K562 (cell line): ENCODE measurements at regions not wholly inside any gene's neighbourhood (a gene's known extent, or its start where the extent isn't known, plus 50 kb on each side); places are given as distances from the start of the nearest gene placed in this dataset.

ENCODE experiments used
- CEBPB ChIP-seq: fragments of 450-650 bp; IDR thresholded peaks from 2 replicates; pipeline ENCODE4 v1.6.1; 2016; ENCODE audit warnings: missing genetic modification characterization, missing compliant biosample characterization
- EP300 ChIP-seq: IDR thresholded peaks from 2 replicates; pipeline ENCODE4 v1.6.1; 2012; ENCODE audit warnings: low read length, improper control_type of control experiment
- RAD51 ChIP-seq: fragments of 450-650 bp; IDR thresholded peaks from 2 replicates; pipeline ENCODE4 v1.7.1; 2016; ENCODE audit warnings: low read depth, mild to moderate bottlenecking, borderline replicate concordance
- RNF2 ChIP-seq: sonication (generic); IDR thresholded peaks from 2 replicates; pipeline ENCODE4 v1.6.1; 2016
- SIN3A ChIP-seq, 2 experiments: fragments of 150-350 bp in 1 of 2; IDR thresholded peaks; 2 replicates each; pipeline ENCODE4 v1.6.1; 2011 to 2016; ENCODE audit warnings: borderline replicate concordance in 2 of 2, low read depth in 2 of 2, low read length in 2 of 2, mild to moderate bottlenecking in 2 of 2, moderate library complexity in 2 of 2; ENCODE audit not compliant: control insufficient read depth in 1 of 2
- SMAD1 ChIP-seq: fragments of 150-350 bp; IDR thresholded peaks from 2 replicates; pipeline ENCODE4 v1.6.1; 2014; ENCODE audit warnings: low read length, low read depth; ENCODE audit not compliant: partially characterized antibody
- ZNF146 ChIP-seq: IDR thresholded peaks from one replicate; pipeline ENCODE4 v1.6.1; 2018; ENCODE audit warnings: missing compliant biosample characterization; ENCODE audit not compliant: unreplicated experiment
- ZNF77 ChIP-seq: fragments of 250-450 bp; sonication (Bioruptor Pico); IDR thresholded peaks from 2 replicates; pipeline ENCODE4 v1.5.0; 2020
- TF ChIP-seq, protein P1 (sequence below), 3 experiments: IDR thresholded peaks in 2 of 3; conservative IDR thresholded peaks in 1 of 3; 2 replicates each; pipeline ENCODE4 v1.5.1; 2011 to 2012; ENCODE audit warnings: low read length in 3 of 3, mild to moderate bottlenecking in 3 of 3, control low read depth in 2 of 3, improper control_type of control experiment in 1 of 3, inconsistent platforms in 1 of 3, low read depth in 1 of 3, mixed read lengths in 1 of 3, moderate library complexity in 1 of 3; ENCODE audit not compliant: insufficient read depth in 2 of 3

DNA sequence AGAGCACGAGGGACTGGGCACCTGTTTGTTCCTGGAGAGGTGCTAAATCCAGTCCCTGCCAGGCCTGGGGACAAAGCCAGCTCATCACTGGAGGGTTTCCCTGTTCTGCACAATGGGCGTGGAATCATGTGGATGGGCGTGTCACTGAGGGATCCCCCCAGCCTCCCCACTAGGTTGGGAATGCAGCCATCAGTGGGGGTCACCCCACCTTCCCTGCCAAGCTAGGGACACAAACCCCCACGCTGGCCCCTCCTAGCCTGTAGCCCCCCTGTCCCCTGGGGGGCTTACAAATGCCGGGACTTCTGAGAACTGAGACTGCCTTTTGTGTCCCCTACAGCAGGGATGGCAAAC lies 61.9 kb downstream of the NSMCE3 start:
- TF ChIP-seq ZNF146 (CRISPR knock-in tag), result no peak
- TF ChIP-seq, protein P1, sequence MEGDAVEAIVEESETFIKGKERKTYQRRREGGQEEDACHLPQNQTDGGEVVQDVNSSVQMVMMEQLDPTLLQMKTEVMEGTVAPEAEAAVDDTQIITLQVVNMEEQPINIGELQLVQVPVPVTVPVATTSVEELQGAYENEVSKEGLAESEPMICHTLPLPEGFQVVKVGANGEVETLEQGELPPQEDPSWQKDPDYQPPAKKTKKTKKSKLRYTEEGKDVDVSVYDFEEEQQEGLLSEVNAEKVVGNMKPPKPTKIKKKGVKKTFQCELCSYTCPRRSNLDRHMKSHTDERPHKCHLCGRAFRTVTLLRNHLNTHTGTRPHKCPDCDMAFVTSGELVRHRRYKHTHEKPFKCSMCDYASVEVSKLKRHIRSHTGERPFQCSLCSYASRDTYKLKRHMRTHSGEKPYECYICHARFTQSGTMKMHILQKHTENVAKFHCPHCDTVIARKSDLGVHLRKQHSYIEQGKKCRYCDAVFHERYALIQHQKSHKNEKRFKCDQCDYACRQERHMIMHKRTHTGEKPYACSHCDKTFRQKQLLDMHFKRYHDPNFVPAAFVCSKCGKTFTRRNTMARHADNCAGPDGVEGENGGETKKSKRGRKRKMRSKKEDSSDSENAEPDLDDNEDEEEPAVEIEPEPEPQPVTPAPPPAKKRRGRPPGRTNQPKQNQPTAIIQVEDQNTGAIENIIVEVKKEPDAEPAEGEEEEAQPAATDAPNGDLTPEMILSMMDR (IDR thresholded peaks at IDR 0.05 in 2 of 3, conservative IDR thresholded peaks at IDR 0.05 in 1 of 3; ENCODE audit: insufficient read depth in 2 of 3, low read depth in 1 of 3, low read length in 3 of 3), result no peak
- no peak for TF ChIP-seq EP300
- TF ChIP-seq CEBPB (tag), result no peak
- TF ChIP-seq SIN3A (IDR thresholded peaks at IDR 0.05; ENCODE audit: borderline replicate concordance in 2 of 2, control insufficient read depth in 1 of 2, low read depth in 2 of 2, low read length in 2 of 2), result no peak
- TF ChIP-seq SMAD1, result no peak
- TF ChIP-seq RNF2, result no peak
- no peak for TF ChIP-seq ZNF77 (CRISPR knock-in tag)
- TF ChIP-seq RAD51, result no peak
